ENCODE measurements at regions not wholly inside any gene's neighbourhood (a gene's known extent, or its start where the extent isn't known, plus 50 kb on each side); places are given as distances from the start of the nearest gene placed in this dataset.

DNA sequence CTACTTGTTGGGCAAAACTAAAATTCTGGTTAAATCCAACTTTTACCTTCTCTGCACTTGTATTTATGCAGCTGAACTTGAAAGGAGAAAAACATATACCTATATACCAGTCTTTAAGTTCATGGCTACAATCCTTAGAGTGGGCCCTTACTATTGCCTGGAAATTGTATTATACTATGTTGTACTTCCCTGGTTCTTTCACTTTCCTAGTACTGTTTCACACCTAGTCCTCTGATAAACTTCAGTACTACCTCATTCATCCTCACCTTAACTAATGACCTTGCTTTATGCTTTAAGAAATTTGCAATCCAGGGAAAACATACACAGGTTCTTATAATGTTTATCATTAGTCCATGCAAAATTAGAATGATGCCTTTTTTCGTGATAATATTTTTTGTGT, 103.8 kb downstream of the HAUS1 start:
- Histone ChIP-seq H3K9me3 (ENCODE audit: control insufficient read depth in 4 of 4, low read length in 3 of 4) (no peaks in the 10 kb centered on the region), H3K9ac (ENCODE audit: low read depth in 1 of 2, low read length in 2 of 2) (no peak overlapping the region), H3K27me3 (ENCODE audit: control insufficient read depth in 4 of 4, insufficient read depth in 4 of 4, low read length in 3 of 4) (no peaks in the 10 kb centered on the region), H3K4me1 (ENCODE audit: control insufficient read depth in 4 of 4, insufficient read depth in 4 of 4, low read length in 3 of 4) (no peaks in the 10 kb centered on the region), H3K4me3 (ENCODE audit: low read depth in 1 of 3, low read length in 3 of 3) (no peak overlapping the region), H3K27ac (ENCODE audit: low read depth in 1 of 2, low read length in 2 of 2) (no peak overlapping the region), H3K36me3 (ENCODE audit: control insufficient read depth in 4 of 4, insufficient read depth in 3 of 4, low read depth in 1 of 4, low read length in 3 of 4) (no peaks in the 10 kb centered on the region)
- WGBS = 4% methylated on average over 1 of the region's 1 CpG
- TF ChIP-seq HNF4G (IDR thresholded peaks at IDR 0.05) (no peak), RAD21 (IDR thresholded peaks at IDR 0.05) (no peak), ZBTB33 (IDR thresholded peaks at IDR 0.05) (no peak), YY1 (IDR thresholded peaks at IDR 0.05) (no peak), EGR1 (IDR thresholded peaks at IDR 0.05; ENCODE audit: low read depth in 2 of 2) (no peak), GABPA (IDR thresholded peaks at IDR 0.05 in 1 of 2, conservative IDR thresholded peaks at IDR 0.05 in 1 of 2) (no peak)
- TF ChIP-seq, protein P1, sequence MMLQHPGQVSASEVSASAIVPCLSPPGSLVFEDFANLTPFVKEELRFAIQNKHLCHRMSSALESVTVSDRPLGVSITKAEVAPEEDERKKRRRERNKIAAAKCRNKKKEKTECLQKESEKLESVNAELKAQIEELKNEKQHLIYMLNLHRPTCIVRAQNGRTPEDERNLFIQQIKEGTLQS (IDR thresholded peaks at IDR 0.05) = no peak
- DNase-seq (ENCODE audit: low spot score) = no peak

DNA sequence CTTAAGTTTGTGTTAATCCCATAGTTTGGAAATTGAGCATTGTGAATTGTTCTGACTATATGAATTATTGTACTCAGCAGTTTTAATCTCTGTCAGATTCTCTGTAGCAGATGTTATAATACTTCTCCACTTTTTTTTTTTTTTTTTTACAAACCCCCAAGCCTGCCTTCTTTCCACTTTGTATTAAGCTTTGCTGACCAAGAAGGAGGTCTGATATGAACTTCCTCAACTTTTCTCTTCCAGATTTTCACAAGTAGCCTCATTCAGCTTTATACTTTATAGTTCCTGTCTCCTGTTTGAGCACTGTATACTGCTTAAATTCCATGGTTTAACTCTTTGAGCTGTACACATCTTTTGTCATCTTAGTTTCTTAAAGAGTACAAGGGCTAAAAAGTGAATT, 105.0 kb downstream of the HAUS1 start:
- no peak overlapping the region for H3K4me3 ChIP-seq (ENCODE audit: low read depth in 1 of 3, low read length in 3 of 3)
- no peak overlapping the region for H3K27ac ChIP-seq (ENCODE audit: low read depth in 1 of 2, low read length in 2 of 2)
- H3K9ac ChIP-seq (ENCODE audit: low read depth in 1 of 2, low read length in 2 of 2) = no peak overlapping the region
- H3K36me3 ChIP-seq (ENCODE audit: control insufficient read depth in 4 of 4, insufficient read depth in 3 of 4, low read depth in 1 of 4, low read length in 3 of 4) = no peaks in the 10 kb centered on the region
- H3K27me3 ChIP-seq (ENCODE audit: control insufficient read depth in 4 of 4, insufficient read depth in 4 of 4, low read length in 3 of 4) = no peaks in the 10 kb centered on the region
- no peak for DNase-seq (ENCODE audit: low spot score)
- H3K9me3 ChIP-seq (ENCODE audit: control insufficient read depth in 4 of 4, low read length in 3 of 4) = no peaks in the 10 kb centered on the region
- no peak for TF ChIP-seq REST (IDR thresholded peaks at IDR 0.05)
- TF ChIP-seq TAF1 (conservative IDR thresholded peaks at IDR 0.05) = no peak
- TF ChIP-seq GABPA (IDR thresholded peaks at IDR 0.05 in 1 of 2, conservative IDR thresholded peaks at IDR 0.05 in 1 of 2) = no peak
- TF ChIP-seq JUND (IDR thresholded peaks at IDR 0.05) = no peak
- no peak for TF ChIP-seq SP1 (IDR thresholded peaks at IDR 0.05)
- TF ChIP-seq HNF4G (IDR thresholded peaks at IDR 0.05) = no peak
- TF ChIP-seq NR2F2 (IDR thresholded peaks at IDR 0.05) = no peak
- TF ChIP-seq, protein P1 (IDR thresholded peaks at IDR 0.05) = no peak
- TF ChIP-seq RAD21 (IDR thresholded peaks at IDR 0.05) = no peak
- no peak for TF ChIP-seq EGR1 (IDR thresholded peaks at IDR 0.05; ENCODE audit: low read depth in 2 of 2)
- no peak for TF ChIP-seq CTCF (IDR thresholded peaks at IDR 0.05; ENCODE audit: low read depth, low read length, missing input control)
- no peak for TF ChIP-seq ZBTB33 (IDR thresholded peaks at IDR 0.05)
- TF ChIP-seq RXRA (IDR thresholded peaks at IDR 0.05) = no peak
- TF ChIP-seq YY1 (IDR thresholded peaks at IDR 0.05) = no peak
- TF ChIP-seq MAX (IDR thresholded peaks at IDR 0.05) = no peak
- H3K4me1 ChIP-seq (ENCODE audit: control insufficient read depth in 4 of 4, insufficient read depth in 4 of 4, low read length in 3 of 4) = peaks cover 0 to 2% (median 1%) of the 10 kb centered on the region in 4 donors

Data from liver (tissue), 8 donors.